C4-2B (cell line): ENCODE measurements at regions not wholly inside any gene's neighbourhood (a gene's known extent, or its start where the extent isn't known, plus 50 kb on each side); places are given as distances from the start of the nearest gene placed in this dataset.

Experiments
- ZFX ChIP-seq: fragments of 450-650 bp; IDR thresholded peaks from 2 replicates; pipeline ENCODE4 v1.6.1; 2017
- TF ChIP-seq, protein P1 (sequence below): fragments of 450-650 bp; conservative IDR thresholded peaks from 2 replicates; pipeline ENCODE4 v1.5.1; 2017; ENCODE audit warnings: mild to moderate bottlenecking

DNA sequence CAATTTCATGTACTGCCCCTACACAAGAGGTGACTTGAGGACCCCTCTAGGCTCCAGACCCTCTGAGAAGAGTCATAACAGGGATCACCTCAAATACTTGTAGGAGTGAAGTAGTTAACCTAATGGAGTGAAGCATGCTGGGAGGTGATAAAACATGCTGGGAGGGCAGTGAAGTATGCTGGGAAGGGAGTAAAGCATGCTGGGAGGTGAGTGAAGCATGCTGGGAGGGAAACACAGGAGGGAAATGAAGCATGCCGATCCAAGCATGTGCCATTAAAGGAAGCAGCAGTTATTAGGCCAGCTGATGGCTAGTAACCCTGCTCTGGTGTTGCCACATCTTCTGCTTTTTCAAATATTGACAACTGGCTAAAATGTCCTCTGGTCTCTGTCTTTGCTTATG lies 70.7 kb upstream of the TRHDE start:
- TF ChIP-seq, protein P1, sequence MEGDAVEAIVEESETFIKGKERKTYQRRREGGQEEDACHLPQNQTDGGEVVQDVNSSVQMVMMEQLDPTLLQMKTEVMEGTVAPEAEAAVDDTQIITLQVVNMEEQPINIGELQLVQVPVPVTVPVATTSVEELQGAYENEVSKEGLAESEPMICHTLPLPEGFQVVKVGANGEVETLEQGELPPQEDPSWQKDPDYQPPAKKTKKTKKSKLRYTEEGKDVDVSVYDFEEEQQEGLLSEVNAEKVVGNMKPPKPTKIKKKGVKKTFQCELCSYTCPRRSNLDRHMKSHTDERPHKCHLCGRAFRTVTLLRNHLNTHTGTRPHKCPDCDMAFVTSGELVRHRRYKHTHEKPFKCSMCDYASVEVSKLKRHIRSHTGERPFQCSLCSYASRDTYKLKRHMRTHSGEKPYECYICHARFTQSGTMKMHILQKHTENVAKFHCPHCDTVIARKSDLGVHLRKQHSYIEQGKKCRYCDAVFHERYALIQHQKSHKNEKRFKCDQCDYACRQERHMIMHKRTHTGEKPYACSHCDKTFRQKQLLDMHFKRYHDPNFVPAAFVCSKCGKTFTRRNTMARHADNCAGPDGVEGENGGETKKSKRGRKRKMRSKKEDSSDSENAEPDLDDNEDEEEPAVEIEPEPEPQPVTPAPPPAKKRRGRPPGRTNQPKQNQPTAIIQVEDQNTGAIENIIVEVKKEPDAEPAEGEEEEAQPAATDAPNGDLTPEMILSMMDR: no peak
- no peak for TF ChIP-seq ZFX
